Cardiac muscle cell (in vitro differentiated cells and primary cell): ENCODE measurements at regions not wholly inside any gene's neighbourhood (a gene's known extent, or its start where the extent isn't known, plus 50 kb on each side); places are given as distances from the start of the nearest gene placed in this dataset.

Experiments used
- DNase-seq, 2 donors: peaks; one replicate each; pipeline versions ENCODE4 v3.0.0 to v3.0.0-alpha.2; 2010 to 2017; ENCODE audit warnings: low read depth in 1 of 2, low spot score in 1 of 2
- H3K27ac ChIP-seq: fragments of 200-600 bp; sonication (generic); 2 replicates; pipeline ENCODE4 v1.5.1; 2016
- H3K27me3 ChIP-seq: fragments of 200-600 bp; sonication (generic); 2 replicates; pipeline ENCODE4 v1.6.0; 2016; ENCODE audit warnings: control low read depth
- H3K36me3 ChIP-seq: fragments of 200-600 bp; sonication (generic); 2 replicates; pipeline ENCODE4 v1.5.1; 2016; ENCODE audit warnings: control low read depth
- H3K4me1 ChIP-seq: fragments of 200-600 bp; sonication (generic); 2 replicates; pipeline ENCODE4 v1.8.1; 2017; ENCODE audit warnings: low read depth, mild to moderate bottlenecking, mixed run types
- H3K4me3 ChIP-seq: fragments of 200-600 bp; sonication (generic); 2 replicates; pipeline ENCODE4 v1.5.1; 2016; ENCODE audit warnings: mild to moderate bottlenecking
- H3K9me3 ChIP-seq: fragments of 200-600 bp; sonication (generic); 2 replicates; pipeline ENCODE4 v1.5.1; 2017; ENCODE audit warnings: low read depth, mild to moderate bottlenecking, control low read depth
- TF ChIP-seq, protein P1 (sequence below): IDR thresholded peaks from 2 replicates; pipeline ENCODE4 v1.5.1; 2012; ENCODE audit warnings: low read depth, mild to moderate bottlenecking, low read length

DNA sequence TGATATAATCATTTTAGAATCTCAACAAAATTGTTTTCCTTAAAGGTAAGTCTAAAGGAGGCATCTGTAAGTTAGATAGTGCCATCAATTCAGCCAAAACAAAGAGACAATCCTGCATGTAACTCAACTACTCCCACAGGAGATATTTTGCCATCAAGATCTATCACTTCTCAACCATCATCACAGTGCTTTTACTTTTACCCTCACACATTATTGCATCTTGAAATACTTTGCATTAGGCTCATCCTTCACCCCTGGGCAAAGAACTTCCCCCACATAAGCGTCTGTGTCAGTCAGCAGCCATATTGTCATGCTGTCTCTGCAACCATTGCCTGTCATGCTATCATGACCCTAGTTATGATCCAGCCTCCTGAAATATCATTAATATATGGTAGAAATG is 54.9 kb upstream of the NLGN1 start:
- H3K4me3 ChIP-seq: no peak overlapping the region

DNA sequence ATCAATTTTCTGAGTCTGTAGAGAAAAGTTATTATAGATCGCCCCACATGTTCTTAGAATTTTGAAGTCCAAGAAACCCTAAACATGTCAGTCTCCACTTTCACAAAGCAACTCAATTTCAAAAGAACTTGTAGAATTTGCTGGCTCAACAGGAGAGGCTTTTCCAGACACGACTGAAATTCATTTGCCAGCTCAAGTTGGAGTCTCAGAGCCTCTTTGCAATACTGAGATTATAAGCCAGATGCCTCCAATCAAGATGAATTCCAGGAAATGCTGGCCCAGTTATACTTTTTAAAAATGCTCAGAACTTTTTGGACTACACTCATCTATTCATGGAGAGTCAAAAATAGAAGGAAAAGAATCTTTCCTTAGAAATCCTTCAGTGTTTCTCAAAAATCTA is 56.9 kb upstream of the NLGN1 start:
- no peak overlapping the region for H3K27ac ChIP-seq
- H3K4me3 ChIP-seq: no peak overlapping the region
- no peak for DNase-seq
- H3K27me3 ChIP-seq: no peaks in the 10 kb centered on the region
- H3K4me1 ChIP-seq: no peaks in the 10 kb centered on the region
- no peaks in the 10 kb centered on the region for H3K9me3 ChIP-seq
- TF ChIP-seq, protein P1, sequence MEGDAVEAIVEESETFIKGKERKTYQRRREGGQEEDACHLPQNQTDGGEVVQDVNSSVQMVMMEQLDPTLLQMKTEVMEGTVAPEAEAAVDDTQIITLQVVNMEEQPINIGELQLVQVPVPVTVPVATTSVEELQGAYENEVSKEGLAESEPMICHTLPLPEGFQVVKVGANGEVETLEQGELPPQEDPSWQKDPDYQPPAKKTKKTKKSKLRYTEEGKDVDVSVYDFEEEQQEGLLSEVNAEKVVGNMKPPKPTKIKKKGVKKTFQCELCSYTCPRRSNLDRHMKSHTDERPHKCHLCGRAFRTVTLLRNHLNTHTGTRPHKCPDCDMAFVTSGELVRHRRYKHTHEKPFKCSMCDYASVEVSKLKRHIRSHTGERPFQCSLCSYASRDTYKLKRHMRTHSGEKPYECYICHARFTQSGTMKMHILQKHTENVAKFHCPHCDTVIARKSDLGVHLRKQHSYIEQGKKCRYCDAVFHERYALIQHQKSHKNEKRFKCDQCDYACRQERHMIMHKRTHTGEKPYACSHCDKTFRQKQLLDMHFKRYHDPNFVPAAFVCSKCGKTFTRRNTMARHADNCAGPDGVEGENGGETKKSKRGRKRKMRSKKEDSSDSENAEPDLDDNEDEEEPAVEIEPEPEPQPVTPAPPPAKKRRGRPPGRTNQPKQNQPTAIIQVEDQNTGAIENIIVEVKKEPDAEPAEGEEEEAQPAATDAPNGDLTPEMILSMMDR: no peak
- no peaks in the 10 kb centered on the region for H3K36me3 ChIP-seq

More for the DNA sequence above, 54.9 kb upstream of the NLGN1 start:
- no peaks in the 10 kb centered on the region for H3K4me1 ChIP-seq
- H3K27ac ChIP-seq: no peak overlapping the region
- DNase-seq: no peak
- no peaks in the 10 kb centered on the region for H3K27me3 ChIP-seq
- H3K36me3 ChIP-seq: no peaks in the 10 kb centered on the region
- no peaks in the 10 kb centered on the region for H3K9me3 ChIP-seq
- TF ChIP-seq, protein P1: no peak

DNA sequence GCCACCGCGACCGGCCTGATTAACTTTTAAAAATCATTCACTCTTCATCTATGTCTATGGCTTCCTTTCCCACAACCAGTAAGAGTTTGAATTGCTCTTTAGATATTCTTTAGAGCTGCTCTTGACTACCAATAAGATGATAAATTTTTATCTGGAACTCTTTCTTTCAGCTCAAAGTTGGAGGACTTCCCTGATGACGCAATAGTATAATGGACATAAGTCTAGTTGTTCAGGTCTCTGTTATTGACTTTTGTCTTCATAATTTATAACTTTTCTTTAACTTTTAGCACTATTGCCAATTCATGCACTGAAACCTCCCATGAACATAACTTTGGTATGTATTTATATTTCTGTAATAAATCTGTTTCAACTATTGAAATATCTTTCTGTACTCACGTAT is 61.3 kb upstream of the NLGN1 start:
- Histone ChIP-seq H3K27ac (no peak overlapping the region), H3K36me3 (no peaks in the 10 kb centered on the region), H3K4me1 (no peaks in the 10 kb centered on the region), H3K9me3 (no peaks in the 10 kb centered on the region), H3K27me3 (no peaks in the 10 kb centered on the region), H3K4me3 (no peak overlapping the region)
- TF ChIP-seq, protein P1: no peak
- no peak for DNase-seq

DNA sequence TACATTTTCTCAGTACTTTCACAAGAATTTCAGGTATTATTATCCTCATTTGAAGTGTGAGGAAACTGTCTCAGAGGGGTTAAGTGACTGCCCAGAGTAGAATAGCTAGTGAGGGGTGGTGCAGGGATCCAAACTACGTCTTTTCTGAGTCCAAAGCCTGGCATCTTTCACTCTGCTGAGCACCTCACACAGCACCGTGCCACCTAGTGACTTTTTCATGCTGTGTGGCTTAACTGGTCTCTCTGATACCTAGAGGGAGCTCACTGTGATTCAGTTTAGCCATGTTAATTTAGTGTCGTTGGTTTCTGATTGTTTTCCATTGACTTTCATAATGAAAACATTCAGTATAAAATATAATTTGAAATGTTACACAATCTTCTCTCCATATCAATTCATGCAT is 91.4 kb upstream of the NLGN1 start:
- H3K4me1 ChIP-seq: no peaks in the 10 kb centered on the region
- TF ChIP-seq, protein P1: no peak
- no peaks in the 10 kb centered on the region for H3K36me3 ChIP-seq
- H3K9me3 ChIP-seq: no peaks in the 10 kb centered on the region
- H3K4me3 ChIP-seq: no peak overlapping the region
- no peak for DNase-seq
- H3K27ac ChIP-seq: no peak overlapping the region
- no peaks in the 10 kb centered on the region for H3K27me3 ChIP-seq

DNA sequence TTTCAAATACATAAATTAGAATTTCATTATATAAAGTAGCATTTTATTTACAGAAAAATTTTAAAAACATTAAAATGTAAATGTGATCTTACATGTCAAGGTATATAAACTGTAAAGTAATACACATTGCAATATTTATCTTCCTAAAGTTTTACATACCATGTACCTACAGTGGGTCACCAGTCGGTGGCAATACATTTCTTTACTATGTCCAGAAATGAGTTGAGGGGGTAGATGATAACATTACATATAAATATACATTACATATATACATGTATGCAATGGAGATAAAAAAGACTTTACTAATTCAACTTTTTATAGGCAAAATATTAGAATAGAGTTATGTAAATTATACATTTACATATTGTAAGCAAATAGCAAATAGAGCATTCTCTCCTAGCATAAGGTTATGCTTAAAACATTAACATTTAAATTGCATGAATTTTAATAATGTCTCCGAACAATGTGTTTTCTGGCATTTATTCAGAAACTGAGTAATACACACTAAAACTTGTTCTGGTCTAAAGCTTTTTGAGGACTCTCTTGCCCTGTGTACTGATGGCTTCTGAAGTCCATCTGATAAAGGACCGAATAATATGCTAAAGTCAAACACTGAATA is 93.3 kb upstream of the NLGN1 start:
- DNase-seq: no peak
- Histone ChIP-seq H3K36me3 (no peaks in the 10 kb centered on the region), H3K4me3 (no peak overlapping the region), H3K27ac (no peak overlapping the region), H3K27me3 (no peaks in the 10 kb centered on the region), H3K4me1 (no peaks in the 10 kb centered on the region), H3K9me3 (no peaks in the 10 kb centered on the region)
- TF ChIP-seq, protein P1: no peak
